ENCODE measurements at regions not wholly inside any gene's neighbourhood (a gene's known extent, or its start where the extent isn't known, plus 50 kb on each side); places are given as distances from the start of the nearest gene placed in this dataset.

DNA sequence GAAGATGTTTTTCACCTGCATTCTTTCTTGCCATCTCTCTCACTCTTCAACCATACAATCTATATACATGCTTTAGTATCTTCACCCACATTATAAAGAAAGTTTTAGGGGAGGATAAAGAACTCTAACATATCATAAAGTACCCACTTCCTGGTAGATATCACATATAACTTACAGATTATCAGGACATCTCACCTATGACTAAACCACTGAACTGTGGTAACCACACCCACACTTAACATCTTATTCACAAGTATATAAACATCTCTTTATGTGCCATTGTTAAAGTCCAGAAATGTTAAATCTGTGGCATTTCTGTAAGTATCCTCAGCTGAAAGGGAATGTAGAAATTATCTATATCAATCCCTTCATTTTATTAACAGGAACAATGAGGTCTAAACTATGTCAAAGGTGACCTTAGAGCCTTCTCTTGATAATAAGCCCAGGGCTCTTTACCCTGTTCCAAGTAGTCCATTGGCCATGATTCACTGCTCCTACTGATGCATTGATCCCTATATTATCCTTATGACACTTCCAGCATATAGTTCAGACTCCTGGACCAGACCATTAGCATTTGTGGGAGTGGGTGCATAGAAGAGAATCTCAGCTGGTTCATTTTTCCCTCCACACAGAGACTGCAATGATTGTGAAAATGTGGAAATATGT, 182.4 kb downstream of the SUCLG1 start:
- no peaks in the 10 kb centered on the region for H3K9me2 ChIP-seq (replicated peaks; ENCODE audit: insufficient read depth, low read length)
- no peak overlapping the region for H3K4me2 ChIP-seq (ENCODE audit: low read depth, low read length, poor library complexity, severe bottlenecking)
- H3K27ac ChIP-seq (ENCODE audit: low read depth, low read length) = no peak overlapping the region
- H4K20me1 ChIP-seq (ENCODE audit: low read depth, low read length) = no peaks in the 10 kb centered on the region
- H3K27me3 ChIP-seq (ENCODE audit: low read length) = no peaks in the 10 kb centered on the region
- H3K9me3 ChIP-seq (ENCODE audit: insufficient read depth, low read length) = no peaks in the 10 kb centered on the region
- H3K36me3 ChIP-seq (ENCODE audit: low read length) = no peaks in the 10 kb centered on the region
- H3K79me2 ChIP-seq (ENCODE audit: insufficient read depth, low read length) = no peaks in the 10 kb centered on the region
- H3K4me3 ChIP-seq (ENCODE audit: insufficient read depth, low read length, poor library complexity, severe bottlenecking) = no peak overlapping the region
- no peak overlapping the region for H2AFZ ChIP-seq (ENCODE audit: low read depth, low read length, severe bottlenecking)
- no peaks in the 10 kb centered on the region for H3F3A ChIP-seq (ENCODE audit: insufficient read depth)
- H3K9ac ChIP-seq (ENCODE audit: low read length) = no peak overlapping the region
- TF ChIP-seq, protein P1, sequence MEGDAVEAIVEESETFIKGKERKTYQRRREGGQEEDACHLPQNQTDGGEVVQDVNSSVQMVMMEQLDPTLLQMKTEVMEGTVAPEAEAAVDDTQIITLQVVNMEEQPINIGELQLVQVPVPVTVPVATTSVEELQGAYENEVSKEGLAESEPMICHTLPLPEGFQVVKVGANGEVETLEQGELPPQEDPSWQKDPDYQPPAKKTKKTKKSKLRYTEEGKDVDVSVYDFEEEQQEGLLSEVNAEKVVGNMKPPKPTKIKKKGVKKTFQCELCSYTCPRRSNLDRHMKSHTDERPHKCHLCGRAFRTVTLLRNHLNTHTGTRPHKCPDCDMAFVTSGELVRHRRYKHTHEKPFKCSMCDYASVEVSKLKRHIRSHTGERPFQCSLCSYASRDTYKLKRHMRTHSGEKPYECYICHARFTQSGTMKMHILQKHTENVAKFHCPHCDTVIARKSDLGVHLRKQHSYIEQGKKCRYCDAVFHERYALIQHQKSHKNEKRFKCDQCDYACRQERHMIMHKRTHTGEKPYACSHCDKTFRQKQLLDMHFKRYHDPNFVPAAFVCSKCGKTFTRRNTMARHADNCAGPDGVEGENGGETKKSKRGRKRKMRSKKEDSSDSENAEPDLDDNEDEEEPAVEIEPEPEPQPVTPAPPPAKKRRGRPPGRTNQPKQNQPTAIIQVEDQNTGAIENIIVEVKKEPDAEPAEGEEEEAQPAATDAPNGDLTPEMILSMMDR (IDR thresholded peaks at IDR 0.05; ENCODE audit: insufficient read depth, low read length, poor library complexity, severe bottlenecking) = no peak
- no peak for TF ChIP-seq EZH2phosphoT487 (conservative IDR thresholded peaks at IDR 0.05; ENCODE audit: low read length)

DNA sequence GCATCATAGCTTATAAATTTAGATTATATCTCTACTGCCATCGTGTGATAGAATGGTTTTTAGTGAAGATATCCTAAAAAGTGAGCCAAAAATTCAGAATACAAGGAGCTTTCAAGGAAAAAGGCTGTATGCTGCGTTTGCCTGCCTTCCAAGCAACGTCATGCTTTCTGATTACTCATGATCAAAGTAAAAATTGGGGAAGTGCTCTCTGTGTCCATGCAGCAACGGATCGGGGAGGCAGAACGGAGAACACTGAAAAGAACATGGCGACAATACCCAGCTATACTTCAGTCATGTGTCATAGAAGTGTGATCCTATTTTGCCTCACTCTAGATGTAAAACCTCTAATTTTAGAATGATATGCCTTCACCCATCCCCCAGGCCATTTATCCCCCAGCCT, 185.7 kb downstream of the SUCLG1 start:
- Histone ChIP-seq H4K20me1 (ENCODE audit: low read depth, low read length) (no peaks in the 10 kb centered on the region), H3K9me3 (ENCODE audit: insufficient read depth, low read length) (no peaks in the 10 kb centered on the region), H3F3A (ENCODE audit: insufficient read depth) (no peaks in the 10 kb centered on the region), H2AFZ (ENCODE audit: low read depth, low read length, severe bottlenecking) (no peak overlapping the region), H3K27ac (ENCODE audit: low read depth, low read length) (no peak overlapping the region), H3K9me2 (replicated peaks; ENCODE audit: insufficient read depth, low read length) (no peaks in the 10 kb centered on the region), H3K79me2 (ENCODE audit: insufficient read depth, low read length) (no peaks in the 10 kb centered on the region), H3K4me2 (ENCODE audit: low read depth, low read length, poor library complexity, severe bottlenecking) (no peak overlapping the region), H3K9ac (ENCODE audit: low read length) (no peak overlapping the region), H3K4me3 (ENCODE audit: insufficient read depth, low read length, poor library complexity, severe bottlenecking) (no peak overlapping the region), H3K27me3 (ENCODE audit: low read length) (no peaks in the 10 kb centered on the region), H3K36me3 (ENCODE audit: low read length) (no peaks in the 10 kb centered on the region)
- TF ChIP-seq EZH2phosphoT487 (conservative IDR thresholded peaks at IDR 0.05; ENCODE audit: low read length) = no peak
- TF ChIP-seq, protein P1 (IDR thresholded peaks at IDR 0.05; ENCODE audit: insufficient read depth, low read length, poor library complexity, severe bottlenecking) = no peak

DNA sequence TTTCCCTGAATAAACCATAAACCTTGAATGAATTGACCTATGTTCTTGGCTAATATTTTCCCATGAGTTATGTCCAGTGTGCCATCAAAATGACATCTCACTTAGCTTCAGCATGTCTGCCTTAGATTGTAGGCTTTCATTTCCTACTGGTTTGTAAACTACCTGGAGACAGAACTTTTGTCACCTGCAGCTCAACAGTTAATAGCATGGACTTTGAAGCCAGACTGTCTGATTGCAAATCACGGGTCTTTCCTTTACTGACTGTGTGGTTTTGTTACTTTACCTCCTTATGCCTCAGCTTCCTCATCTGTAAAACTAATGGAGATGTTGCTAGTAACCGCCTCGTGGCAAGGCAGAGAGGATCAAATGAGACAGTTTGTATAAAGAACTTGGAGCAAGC, 187.1 kb downstream of the SUCLG1 start:
- H3K4me2 ChIP-seq (ENCODE audit: low read depth, low read length, poor library complexity, severe bottlenecking) = no peak overlapping the region
- no peaks in the 10 kb centered on the region for H3K9me2 ChIP-seq (replicated peaks; ENCODE audit: insufficient read depth, low read length)
- no peak overlapping the region for H3K27ac ChIP-seq (ENCODE audit: low read depth, low read length)
- TF ChIP-seq, protein P1 (IDR thresholded peaks at IDR 0.05; ENCODE audit: insufficient read depth, low read length, poor library complexity, severe bottlenecking) = no peak
- TF ChIP-seq EZH2phosphoT487 (conservative IDR thresholded peaks at IDR 0.05; ENCODE audit: low read length) = no peak
- H4K20me1 ChIP-seq (ENCODE audit: low read depth, low read length) = no peaks in the 10 kb centered on the region
- no peaks in the 10 kb centered on the region for H3K27me3 ChIP-seq (ENCODE audit: low read length)
- no peaks in the 10 kb centered on the region for H3K36me3 ChIP-seq (ENCODE audit: low read length)
- no peak overlapping the region for H3K4me3 ChIP-seq (ENCODE audit: insufficient read depth, low read length, poor library complexity, severe bottlenecking)
- no peaks in the 10 kb centered on the region for H3F3A ChIP-seq (ENCODE audit: insufficient read depth)
- H3K9me3 ChIP-seq (ENCODE audit: insufficient read depth, low read length) = no peaks in the 10 kb centered on the region
- no peak overlapping the region for H2AFZ ChIP-seq (ENCODE audit: low read depth, low read length, severe bottlenecking)
- no peak overlapping the region for H3K9ac ChIP-seq (ENCODE audit: low read length)
- no peaks in the 10 kb centered on the region for H3K79me2 ChIP-seq (ENCODE audit: insufficient read depth, low read length)

All from SU-DHL-6 (cell line).